NCI-H2227 treated with DMSO at 0.1 percent for 48 hours (cell line): ENCODE measurements at regions not wholly inside any gene's neighbourhood (a gene's known extent, or its start where the extent isn't known, plus 50 kb on each side); places are given as distances from the start of the nearest gene placed in this dataset.
"Not testable (repeated sequence)": the region's sequence is repeated elsewhere in the genome, so short reads cannot be mapped to it uniquely, and the experiment has no call there.

ENCODE experiments used
- DNase-seq: peaks from one replicate; lab custom pipeline; 2025; lab: John Stamatoyannopoulos, UW

DNA sequence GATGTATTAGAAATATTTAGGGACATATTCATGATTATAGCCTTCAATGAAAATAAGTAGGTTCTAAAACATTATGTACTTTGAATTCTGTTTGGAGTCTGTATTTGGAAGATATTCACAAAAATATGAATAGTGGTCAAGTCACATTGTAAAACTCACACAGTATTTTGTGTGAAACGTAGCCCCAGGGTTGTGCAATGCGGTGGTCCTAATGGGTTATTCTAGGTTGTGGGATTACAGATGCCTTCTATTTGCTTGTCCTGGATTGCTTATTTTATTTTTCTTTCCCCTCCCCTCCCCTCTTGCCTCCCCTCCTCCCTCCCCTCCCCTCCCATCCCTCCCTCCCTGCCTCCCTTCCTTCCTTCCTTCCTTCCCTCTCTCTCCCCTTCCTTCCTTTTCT lies 93.7 kb upstream of the THUMPD2 start:
- DNase-seq = no peak

DNA sequence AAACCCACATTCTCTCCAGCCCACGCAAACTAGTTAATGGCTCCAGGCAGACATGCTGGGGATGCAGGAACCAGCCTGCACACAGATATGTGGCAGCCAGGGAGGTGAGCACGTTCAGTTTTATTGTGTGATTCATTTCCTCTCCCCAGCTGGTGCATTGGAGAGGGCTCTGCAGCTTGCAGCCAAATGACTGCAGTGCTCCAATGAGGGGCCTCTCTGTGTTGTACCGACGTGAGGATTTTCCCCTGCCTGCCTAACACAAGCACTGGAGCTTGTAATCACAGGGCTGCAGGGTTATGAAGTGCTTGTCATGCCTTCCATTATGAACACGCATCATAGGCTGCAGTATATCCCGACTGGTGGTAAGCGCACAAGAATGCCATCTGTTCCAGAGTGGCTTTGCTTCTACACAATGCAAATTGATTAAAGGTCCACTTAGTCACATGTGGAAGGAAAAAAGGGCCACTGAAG lies 92.3 kb upstream of the THUMPD2 start:
- DNase-seq = peak; percentile 79

- DNase-seq = peak; percentile 66
These were observed 91.8 kb upstream of the THUMPD2 start for GRCh38 chr2:39870871-39871270.

DNA sequence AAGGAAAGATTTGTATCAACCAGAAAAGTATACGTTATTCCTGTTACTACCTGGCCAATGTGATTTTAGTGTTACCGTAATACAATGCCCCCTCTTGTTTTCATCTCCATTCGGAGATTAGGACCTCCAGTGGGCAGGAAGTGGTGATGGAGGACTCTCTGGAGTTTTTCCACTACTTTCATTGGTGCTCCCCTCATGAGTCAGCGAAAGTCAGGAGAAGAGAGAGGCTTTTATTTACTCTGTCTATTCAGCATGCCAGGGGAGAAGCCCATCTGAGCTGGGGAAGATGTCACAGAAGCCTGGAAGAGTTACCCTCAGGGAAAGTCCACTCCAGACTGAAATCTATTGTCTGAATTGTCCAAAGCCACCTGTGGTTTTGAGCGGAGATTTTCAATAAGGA lies 88.2 kb upstream of the THUMPD2 start:
- no peak for DNase-seq

DNA sequence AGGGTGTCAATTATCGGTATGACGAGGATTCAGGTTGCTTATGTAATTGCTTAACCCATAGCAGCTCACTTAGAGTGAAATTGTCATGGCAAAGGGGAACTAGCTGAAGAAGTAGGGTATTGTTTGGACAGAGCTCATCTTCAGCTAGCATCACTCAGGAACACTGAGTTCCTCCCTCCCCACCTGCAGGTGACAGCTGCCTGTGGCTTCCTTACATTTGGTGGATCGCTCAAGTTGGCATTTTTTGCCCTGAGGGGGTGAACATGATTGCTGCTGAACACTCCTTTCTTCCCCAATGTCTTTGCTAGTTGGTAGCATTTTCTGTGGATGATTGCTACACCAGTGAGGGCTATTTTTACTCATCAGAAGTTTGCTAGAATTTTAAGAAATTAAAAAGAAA lies 86.7 kb upstream of the THUMPD2 start:
- no peak for DNase-seq

GRCh38 chr2:39863672-39864071 lies 84.6 kb upstream of the THUMPD2 start:
- not testable (repeated sequence) for DNase-seq

DNA sequence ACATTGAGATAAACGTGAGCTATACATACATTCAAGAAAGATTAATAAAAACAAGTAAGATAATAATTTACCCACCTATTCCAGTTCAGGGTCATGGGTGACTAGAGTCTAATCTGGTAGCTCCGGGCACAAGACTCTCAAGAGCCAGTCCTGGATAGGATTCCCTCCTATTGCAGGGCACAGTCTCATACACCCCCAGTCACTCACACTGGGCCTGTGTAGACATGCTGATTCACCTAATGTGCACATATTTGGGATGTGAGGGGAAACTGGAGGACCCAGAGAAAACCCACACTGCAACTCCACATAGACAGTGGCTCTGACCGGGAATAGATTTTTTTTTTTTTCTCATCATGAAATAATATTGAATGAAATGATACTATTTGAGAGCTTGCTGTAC lies 81.5 kb upstream of the THUMPD2 start:
- no peak for DNase-seq

DNA sequence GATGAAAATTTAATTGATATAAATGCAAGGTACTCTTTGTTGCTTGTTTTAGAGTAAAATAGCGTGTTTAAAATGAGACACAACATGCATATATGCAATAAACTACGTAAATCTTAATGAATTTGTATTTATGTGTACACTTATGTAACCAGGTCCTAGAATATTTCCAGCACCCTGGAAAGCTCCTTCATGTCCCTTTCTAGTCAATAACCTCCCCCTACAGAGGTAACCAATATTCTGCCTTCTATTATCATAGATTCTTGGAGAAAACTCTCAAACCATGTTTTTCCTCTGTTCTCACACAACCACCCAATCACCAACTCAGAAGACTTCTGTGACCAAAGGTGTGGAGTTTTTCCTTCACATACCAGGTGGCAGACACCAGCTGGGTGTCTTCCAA lies 79.6 kb upstream of the THUMPD2 start:
- no peak for DNase-seq

- DNase-seq = peak; percentile 79
These were observed 76.8 kb upstream of the THUMPD2 start for GRCh38 chr2:39855856-39856255.

GRCh38 chr2:39854771-39855170 lies 75.7 kb upstream of the THUMPD2 start:
- no peak for DNase-seq

- DNase-seq = no peak
These were observed 73.8 kb upstream of the THUMPD2 start for GRCh38 chr2:39852831-39853230.

- peak; percentile 51 for DNase-seq
These were observed 72.6 kb upstream of the THUMPD2 start for GRCh38 chr2:39851651-39852110.

GRCh38 chr2:39851251-39851650 lies 72.2 kb upstream of the THUMPD2 start:
- DNase-seq = peak; percentile 55

DNA sequence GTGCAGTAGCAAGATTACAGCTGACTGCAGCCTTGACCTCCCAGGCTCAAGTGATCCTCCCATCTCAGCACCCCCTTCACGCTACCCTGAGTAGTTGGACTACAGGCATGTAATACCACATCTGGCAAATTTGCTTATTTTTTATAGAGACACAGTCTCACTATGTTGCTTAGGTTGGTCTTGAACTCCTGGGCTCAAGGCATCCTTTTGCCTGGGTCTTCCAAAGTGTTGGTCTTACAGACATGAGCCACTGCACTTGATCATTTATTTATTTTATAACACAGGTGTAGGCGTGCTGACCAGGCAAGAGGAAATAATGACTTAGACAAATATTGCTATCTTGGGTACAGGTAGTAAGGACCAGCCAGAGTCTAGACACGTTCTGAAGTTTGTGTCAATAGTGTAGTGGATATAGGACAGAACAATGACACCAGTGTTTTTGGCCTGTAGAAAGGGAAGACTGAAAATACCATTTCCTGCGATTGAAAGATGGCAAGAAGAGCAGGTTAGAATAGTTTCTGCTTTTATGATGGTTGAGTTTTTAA lies 71.0 kb upstream of the THUMPD2 start:
- no peak for DNase-seq

- no peak for DNase-seq
These were observed 70.0 kb upstream of the THUMPD2 start for GRCh38 chr2:39849064-39849463.

DNA sequence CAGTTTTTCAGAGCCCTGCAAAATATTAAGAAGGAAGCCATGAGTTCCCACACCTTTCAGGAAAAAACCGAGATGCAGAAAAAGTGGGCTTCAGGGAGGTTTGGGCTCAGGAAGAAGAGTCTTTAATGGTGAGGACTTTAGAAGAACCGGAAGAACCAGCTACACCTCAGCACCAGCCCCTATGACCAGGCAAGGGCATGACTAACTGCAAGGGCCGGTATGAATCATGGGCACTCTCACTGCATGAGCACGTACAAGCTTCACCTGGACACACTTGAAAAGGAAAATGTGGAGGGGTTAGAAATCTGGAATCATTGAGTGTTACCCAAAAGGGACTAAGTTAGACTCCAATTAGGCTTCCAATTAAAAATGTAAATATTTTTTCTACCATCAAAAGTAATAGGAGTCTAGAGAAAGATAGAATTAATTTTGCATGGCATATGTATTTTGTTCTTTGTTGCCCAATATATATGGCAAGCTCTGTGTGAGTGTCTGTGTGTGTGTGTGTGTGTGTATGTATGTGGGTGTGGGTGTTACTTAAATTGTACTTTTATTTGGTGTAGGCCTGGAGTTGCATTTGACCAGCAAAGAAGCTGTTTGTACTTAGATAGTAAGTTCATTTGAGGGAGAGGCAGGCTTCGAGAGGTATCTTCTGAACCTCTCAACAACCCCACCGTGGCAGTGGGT lies 66.5 kb upstream of the THUMPD2 start:
- no peak for DNase-seq

DNA sequence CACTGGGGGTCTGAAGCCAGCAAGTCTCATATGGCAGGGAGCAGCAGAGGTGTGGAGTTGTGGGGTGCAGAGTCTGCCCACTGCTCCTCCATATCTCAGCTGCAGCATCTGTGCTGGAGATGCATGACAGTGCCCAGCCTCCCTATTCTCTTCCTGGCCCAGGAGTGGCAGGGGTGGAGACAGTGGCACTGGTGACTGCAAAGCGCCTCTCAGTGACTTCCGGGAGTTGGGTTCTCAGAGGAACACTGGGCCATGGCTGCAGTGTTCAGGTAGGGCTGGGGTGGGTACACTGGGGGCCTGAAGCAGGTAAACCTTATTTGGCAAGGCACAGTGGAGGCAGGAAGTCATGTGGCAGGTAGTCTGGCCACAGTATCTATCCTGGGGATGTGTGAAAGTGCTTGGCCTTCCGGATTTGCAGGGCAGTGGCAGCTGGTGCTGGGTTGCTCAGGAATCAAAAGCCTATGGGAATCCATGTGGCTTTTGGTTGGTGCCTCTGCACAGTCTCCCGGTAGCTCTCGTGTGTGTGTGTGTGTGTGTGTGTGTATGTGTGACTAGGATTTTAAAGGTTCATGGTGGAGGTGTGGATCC lies 60.3 kb upstream of the THUMPD2 start:
- DNase-seq = no peak

DNA sequence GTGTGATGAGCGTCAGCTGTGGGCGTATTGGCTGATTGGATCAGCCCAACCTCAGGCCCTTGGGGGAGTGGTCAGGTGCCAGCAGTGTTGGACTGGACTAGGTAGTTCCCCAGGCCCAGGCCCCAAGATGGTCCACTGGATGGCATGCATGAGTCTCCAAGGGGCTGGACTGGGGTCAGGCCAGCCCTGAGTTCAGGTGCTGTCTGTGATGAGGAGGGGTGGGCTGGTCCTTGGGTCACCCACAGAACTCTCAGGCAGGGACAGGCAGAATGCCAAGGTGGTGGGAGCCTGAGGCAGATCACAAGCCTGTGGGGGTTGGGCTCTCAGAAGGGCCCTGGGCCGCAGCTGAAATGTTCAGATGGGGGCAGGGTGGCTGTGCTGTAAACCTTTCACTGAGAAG lies 59.5 kb upstream of the THUMPD2 start:
- DNase-seq = no peak

DNA sequence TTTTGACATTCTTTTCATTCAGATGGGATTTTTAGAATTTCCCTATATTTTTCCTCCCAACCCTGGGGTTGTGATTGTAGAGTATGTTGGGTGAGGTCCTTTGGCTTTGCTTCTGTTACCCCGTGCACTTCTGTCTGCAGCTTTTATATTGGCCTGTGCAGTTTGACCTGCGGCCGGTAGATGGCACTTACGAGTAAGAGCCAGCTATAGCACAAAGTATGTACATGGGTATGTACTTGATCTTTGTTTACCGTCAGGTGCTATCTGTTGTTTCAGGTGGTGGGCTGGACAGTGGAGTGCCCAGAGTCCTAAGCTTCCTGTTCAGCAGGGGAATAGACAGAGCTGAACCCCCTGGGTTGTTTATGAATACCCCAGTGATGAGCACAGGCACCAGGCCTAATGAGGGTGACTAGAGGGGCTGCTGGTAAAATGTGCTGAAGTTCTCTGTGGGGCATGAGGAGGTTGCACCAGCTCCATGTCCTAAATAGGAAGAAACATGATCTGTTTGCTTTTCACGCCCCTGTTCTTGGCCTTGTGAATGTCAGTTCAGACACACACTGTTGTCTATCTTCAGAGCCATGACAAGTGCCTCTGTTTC lies 58.9 kb upstream of the THUMPD2 start:
- DNase-seq = no peak

DNA sequence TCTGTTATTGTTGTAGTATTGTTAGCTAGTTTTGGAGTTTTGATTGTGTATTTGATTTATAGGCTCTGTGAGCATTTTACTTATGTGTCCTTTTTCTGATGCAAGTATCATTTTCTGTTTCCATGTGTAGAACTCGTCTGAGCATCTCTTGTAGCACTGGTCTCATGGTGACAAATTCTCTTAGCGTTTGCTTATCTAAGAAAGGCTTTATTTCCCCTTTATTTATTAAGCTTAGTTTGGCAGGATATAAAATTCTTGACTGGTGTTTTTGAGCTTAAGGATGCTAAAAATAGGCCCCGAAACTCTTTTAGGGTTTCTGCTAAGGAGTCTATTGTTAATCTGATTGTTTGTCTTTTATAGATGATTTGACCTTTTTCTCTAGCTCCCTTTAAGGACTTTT lies 57.6 kb upstream of the THUMPD2 start:
- DNase-seq = no peak

DNA sequence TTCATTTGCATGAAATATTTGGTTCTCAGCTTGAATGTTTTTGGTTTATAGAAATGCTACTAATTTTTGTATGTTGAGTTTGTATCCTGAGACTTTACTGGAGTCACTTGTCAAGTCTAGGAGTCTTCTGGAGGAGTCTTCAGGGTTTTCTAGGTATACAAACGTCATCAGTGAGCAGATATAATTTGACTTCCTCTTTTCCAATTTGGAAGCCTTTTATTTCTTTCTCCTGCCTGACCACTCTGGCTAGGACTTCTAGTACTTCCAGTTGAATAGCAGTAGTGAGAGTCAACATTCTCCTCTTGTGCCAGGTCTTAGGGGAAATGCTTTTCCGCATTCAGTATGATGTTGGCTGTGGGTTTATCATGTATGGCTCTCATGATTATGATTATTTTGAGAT lies 55.4 kb upstream of the THUMPD2 start:
- DNase-seq = no peak

GRCh38 chr2:39830610-39831009 lies 51.6 kb upstream of the THUMPD2 start:
- DNase-seq = not testable (repeated sequence)
